HG02970 (cell line): ENCODE measurements at regions not wholly inside any gene's neighbourhood (a gene's known extent, or its start where the extent isn't known, plus 50 kb on each side); places are given as distances from the start of the nearest gene placed in this dataset.
"Not testable (repeated sequence)": the region's sequence is repeated elsewhere in the genome, so short reads cannot be mapped to it uniquely, and the experiment has no call there.

Experiments used
- ATAC-seq: cut with Tn5 transposase; IDR thresholded peaks from one replicate; pipeline ENCODE4 v1.9.1; 2021; ENCODE audit warnings: mild to moderate bottlenecking, moderate library complexity, moderate number of reproducible peaks; ENCODE audit not compliant: unreplicated experiment, low FRiP score

DNA sequence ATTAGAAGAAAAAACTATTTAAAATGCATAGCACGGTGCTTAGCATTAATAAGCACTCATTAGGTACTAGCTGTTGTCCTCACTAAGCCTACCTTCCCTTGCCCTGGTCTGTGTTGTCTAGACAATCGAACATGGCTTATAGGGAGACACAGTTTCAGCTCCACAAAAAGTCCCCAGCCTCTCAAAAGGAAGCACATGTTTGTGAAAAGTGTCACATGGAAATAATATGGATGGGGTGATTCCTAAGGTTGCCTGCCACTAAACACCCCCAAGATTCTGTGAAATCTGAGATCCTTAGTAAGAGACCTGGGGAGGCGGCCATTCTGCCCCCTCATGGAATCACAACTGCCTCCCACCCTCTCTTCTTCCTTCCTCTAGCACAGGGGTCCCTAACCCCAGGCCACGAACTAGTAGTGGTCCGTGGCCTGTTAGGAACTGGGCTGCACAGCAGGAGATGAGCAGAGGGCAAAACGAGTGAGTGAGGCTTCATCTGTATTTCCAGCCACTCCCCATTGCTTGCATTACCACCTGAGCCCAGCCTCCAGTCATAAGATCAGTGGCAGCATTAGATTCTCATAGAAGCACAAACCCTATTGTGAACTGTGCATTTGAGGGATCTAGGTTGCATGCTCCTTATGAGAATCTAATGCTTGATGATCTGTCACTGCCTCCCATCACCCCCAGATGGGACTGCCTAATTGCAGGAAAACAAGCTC is 59.6 kb upstream of the NDUFV2 start:
- no peak for ATAC-seq

- no peak for ATAC-seq
These were observed 58.9 kb upstream of the NDUFV2 start for GRCh38 chr18:9043581-9043980.

DNA sequence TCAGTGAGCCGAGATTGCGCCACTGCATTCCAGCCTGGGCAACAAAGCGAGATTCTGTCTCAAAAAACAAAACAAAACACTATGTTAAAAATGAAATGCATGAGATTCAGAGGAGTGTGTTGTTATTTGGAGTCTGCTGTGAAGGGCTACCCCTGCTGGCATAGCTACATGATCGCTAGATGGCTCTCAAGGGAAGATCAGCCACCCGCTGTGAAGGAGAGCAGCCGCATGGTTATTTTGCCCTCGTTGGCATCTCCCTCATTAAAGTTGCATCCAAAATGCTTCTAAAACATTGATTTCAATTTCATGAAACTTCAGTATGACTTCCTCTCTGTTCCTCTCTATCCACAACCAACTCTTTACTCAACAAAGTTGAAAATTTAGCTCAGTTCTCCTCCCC is 54.8 kb upstream of the NDUFV2 start:
- no peak for ATAC-seq

DNA sequence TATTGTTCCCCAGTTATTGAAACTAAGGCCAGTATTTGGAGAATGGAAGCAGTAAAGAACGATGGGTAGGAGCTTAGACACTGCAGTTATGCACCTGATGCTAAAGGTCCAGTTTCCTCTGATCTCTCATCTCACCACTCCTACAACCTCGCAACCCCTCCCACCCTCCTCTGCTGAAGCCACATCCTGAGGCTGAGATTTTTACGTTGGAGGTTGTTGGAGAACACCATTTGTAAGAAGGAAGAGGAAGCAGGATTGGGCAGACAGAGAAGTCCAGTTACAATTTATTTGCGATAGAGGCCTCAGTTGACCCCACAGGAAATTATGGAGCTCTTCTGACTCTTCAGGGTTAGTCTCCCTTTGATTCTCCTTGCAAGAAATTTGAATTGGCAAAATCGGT is 54.3 kb upstream of the NDUFV2 start:
- no peak for ATAC-seq

- ATAC-seq = no peak
These were observed 53.5 kb upstream of the NDUFV2 start for GRCh38 chr18:9048808-9049494.

DNA sequence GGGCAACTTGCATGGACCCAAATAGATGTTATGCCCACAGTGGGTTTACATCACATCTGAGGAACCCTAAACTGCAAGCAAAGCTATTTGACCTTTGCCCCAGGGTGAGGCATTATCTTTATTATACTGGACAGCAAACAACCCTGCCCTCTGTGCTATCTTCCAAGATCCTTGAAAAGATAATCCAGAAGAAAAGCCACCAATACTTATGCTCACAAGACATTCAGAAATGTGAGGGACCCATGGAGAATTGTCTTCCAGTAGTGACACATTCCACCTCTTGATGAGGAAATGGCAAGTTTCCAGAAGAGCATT is 53.0 kb upstream of the NDUFV2 start:
- no peak for ATAC-seq

DNA sequence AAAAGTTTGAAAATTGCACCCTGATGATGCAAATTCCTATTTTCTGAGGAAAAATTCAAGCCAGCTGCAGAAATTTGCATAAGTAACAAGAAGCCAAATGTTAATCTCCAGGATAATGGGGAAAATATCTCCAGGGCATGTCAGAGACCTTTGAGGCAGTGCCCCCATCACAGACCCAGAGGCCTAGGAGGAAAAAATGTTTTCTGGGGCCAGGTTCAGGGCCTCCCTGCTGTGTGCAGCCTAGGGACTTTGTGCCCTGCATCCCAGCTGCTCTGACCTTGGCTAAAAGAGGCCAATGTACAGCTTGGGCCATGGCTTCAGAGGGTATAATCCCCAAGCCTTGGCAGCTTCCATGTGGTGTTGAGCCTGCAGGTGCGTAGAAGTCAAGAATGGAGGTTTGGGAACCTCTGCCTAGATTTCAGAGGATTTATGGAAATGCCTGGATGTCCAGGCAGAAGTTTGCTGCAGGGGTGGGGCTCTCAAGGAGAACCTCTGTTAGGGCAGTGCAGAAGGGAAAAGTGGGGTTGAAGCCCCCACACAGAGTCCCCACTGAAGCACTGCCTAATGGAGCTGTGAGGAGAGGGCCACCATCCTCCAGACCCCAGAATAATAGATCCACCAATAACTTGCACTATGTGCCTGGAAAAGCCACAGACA is 51.7 kb upstream of the NDUFV2 start:
- ATAC-seq = not testable (repeated sequence)
